HEK293 (cell line): ENCODE measurements at regions not wholly inside any gene's neighbourhood (a gene's known extent, or its start where the extent isn't known, plus 50 kb on each side); places are given as distances from the start of the nearest gene placed in this dataset.

ENCODE experiments used
- CTCF ChIA-PET: fragments of 350-600 bp; formaldehyde crosslinking; extraction: SDS; loops from one replicate; lab custom pipeline; 2021; ENCODE audit warnings: antibody characterized with exemption; lab: Yijun Ruan, JAX
- POLR2A ChIA-PET: fragments of 300-600 bp; formaldehyde crosslinking; extraction: SDS; loops from one replicate; lab custom pipeline; 2020; ENCODE audit warnings: antibody characterized with exemption, inconsistent platforms; lab: Yijun Ruan, JAX
- H3K27ac ChIP-seq: fragments of 200-500 bp; sonication (Bioruptor generic); 2 replicates; pipeline ENCODE4 v1.5.1; 2014; ENCODE audit warnings: low read depth, low read length, control low read depth, inconsistent platforms; ENCODE audit errors: extremely low read depth
- H3K36me3 ChIP-seq, 2 experiments: fragments of 200-500 bp in 1 of 2; sonication (Bioruptor generic) in 1 of 2; 1 replicate in 1 of 2; 2 replicates in 1 of 2; pipeline ENCODE4 v1.5.1; 2014 to 2017; ENCODE audit warnings: inconsistent platforms in 2 of 2, low read length in 2 of 2; ENCODE audit not compliant: control insufficient read depth in 2 of 2, insufficient read depth in 1 of 2
- H3K4me1 ChIP-seq: fragments of 200-500 bp; sonication (Bioruptor generic); 2 replicates; pipeline ENCODE4 v1.5.1; 2014; ENCODE audit warnings: mild to moderate bottlenecking, low read length, inconsistent platforms; ENCODE audit not compliant: control insufficient read depth, insufficient read depth
- H3K4me3 ChIP-seq: 2 replicates; pipeline ENCODE4 v1.5.1; 2011; ENCODE audit warnings: low read depth, mild to moderate bottlenecking, control low read depth, low read length, moderate library complexity
- H3K9me3 ChIP-seq: fragments of 200-500 bp; sonication (Bioruptor generic); 2 replicates; pipeline ENCODE4 v1.5.1; 2014; ENCODE audit warnings: low read depth, low read length, inconsistent platforms; ENCODE audit not compliant: control insufficient read depth, insufficient read depth
- HOXD13 ChIP-seq: sonication (generic); formaldehyde crosslinking; IDR thresholded peaks from 2 replicates; pipeline ENCODE4 v1.8.0; 2022; ENCODE audit warnings: missing genetic modification reagents, borderline replicate concordance
- KLF10 ChIP-seq: fragments of 450-650 bp; IDR thresholded peaks from 2 replicates; pipeline ENCODE4 v1.5.1; 2018; ENCODE audit warnings: missing biosample characterization, mild to moderate bottlenecking, missing genetic modification characterization
- MEIS1 ChIP-seq: sonication (generic); formaldehyde crosslinking; IDR thresholded peaks from 2 replicates; pipeline ENCODE4 v1.8.1; 2022; ENCODE audit warnings: missing genetic modification reagents, mild to moderate bottlenecking, borderline replicate concordance
- MZF1 ChIP-seq: fragments of 450-650 bp; formaldehyde crosslinking; IDR thresholded peaks from 2 replicates; pipeline ENCODE4 v1.5.1; 2017; ENCODE audit warnings: missing biosample characterization, missing genetic modification characterization, borderline replicate concordance
- PRDM1 ChIP-seq: fragments of 450-650 bp; formaldehyde crosslinking; IDR thresholded peaks from 2 replicates; pipeline ENCODE4; 2016; ENCODE audit warnings: missing biosample characterization, missing genetic modification characterization
- RBAK ChIP-seq: fragments of 450-650 bp; formaldehyde crosslinking; IDR thresholded peaks from 2 replicates; pipeline ENCODE4 v1.5.1; 2016; ENCODE audit warnings: missing biosample characterization, missing genetic modification characterization
- SP2 ChIP-seq: fragments of 450-650 bp; formaldehyde crosslinking; IDR thresholded peaks from 2 replicates; pipeline ENCODE4 v1.5.1; 2016; ENCODE audit warnings: missing biosample characterization, missing genetic modification characterization
- SP7 ChIP-seq: fragments of 450-650 bp; formaldehyde crosslinking; IDR thresholded peaks from 2 replicates; pipeline ENCODE4 v1.5.1; 2016; ENCODE audit warnings: missing biosample characterization, missing genetic modification characterization
- ZBTB44 ChIP-seq: fragments of 450-650 bp; IDR thresholded peaks from 2 replicates; pipeline ENCODE4 v1.5.1; 2018; ENCODE audit warnings: missing biosample characterization, mild to moderate bottlenecking, missing genetic modification characterization
- ZNF133 ChIP-seq: fragments of 450-650 bp; formaldehyde crosslinking; IDR thresholded peaks from 2 replicates; pipeline ENCODE4 v1.5.1; 2016; ENCODE audit warnings: missing biosample characterization, missing genetic modification characterization
- ZNF138 ChIP-seq: fragments of 450-650 bp; formaldehyde crosslinking; IDR thresholded peaks from 2 replicates; pipeline ENCODE4 v1.5.1; 2016; ENCODE audit warnings: missing biosample characterization, missing genetic modification characterization, borderline replicate concordance
- ZNF16 ChIP-seq: fragments of 450-650 bp; formaldehyde crosslinking; IDR thresholded peaks from 2 replicates; pipeline ENCODE4 v1.5.1; 2016; ENCODE audit warnings: low read depth, missing biosample characterization, missing genetic modification characterization
- ZNF174 ChIP-seq: fragments of 450-650 bp; formaldehyde crosslinking; IDR thresholded peaks from 2 replicates; pipeline ENCODE4 v1.5.0; 2017; ENCODE audit warnings: missing biosample characterization, mild to moderate bottlenecking, missing genetic modification characterization
- ZNF26 ChIP-seq: fragments of 450-650 bp; formaldehyde crosslinking; IDR thresholded peaks from 2 replicates; pipeline ENCODE4 v1.5.1; 2016; ENCODE audit warnings: missing biosample characterization, missing genetic modification characterization
- ZNF362 ChIP-seq: fragments of 450-650 bp; formaldehyde crosslinking; IDR thresholded peaks from 2 replicates; pipeline ENCODE4 v1.5.1; 2016; ENCODE audit warnings: missing biosample characterization, missing genetic modification characterization
- ZNF404 ChIP-seq: fragments of 450-650 bp; formaldehyde crosslinking; IDR thresholded peaks from 2 replicates; pipeline ENCODE4 v1.5.1; 2017; ENCODE audit warnings: missing biosample characterization, missing genetic modification characterization
- ZNF518A ChIP-seq: fragments of 450-650 bp; formaldehyde crosslinking; conservative IDR thresholded peaks from 2 replicates; pipeline ENCODE4 v1.5.1; 2016; ENCODE audit warnings: low read depth, missing biosample characterization, missing genetic modification characterization
- ZNF530 ChIP-seq: fragments of 450-650 bp; formaldehyde crosslinking; IDR thresholded peaks from 2 replicates; pipeline ENCODE4 v1.5.1; 2016; ENCODE audit warnings: low read depth, missing biosample characterization, missing genetic modification characterization
- ZNF549 ChIP-seq: fragments of 450-650 bp; IDR thresholded peaks from 2 replicates; pipeline ENCODE4 v1.5.1; 2018; ENCODE audit warnings: missing biosample characterization, missing genetic modification characterization, mild to moderate bottlenecking, inconsistent platforms, moderate library complexity
- ZNF610 ChIP-seq: fragments of 450-650 bp; formaldehyde crosslinking; IDR thresholded peaks from 2 replicates; pipeline ENCODE4 v1.5.1; 2016; ENCODE audit warnings: missing biosample characterization, missing genetic modification characterization, borderline replicate concordance
- ZNF658 ChIP-seq: fragments of 450-650 bp; formaldehyde crosslinking; IDR thresholded peaks from 2 replicates; pipeline ENCODE4; 2016; ENCODE audit warnings: missing biosample characterization, missing genetic modification characterization
- ZNF692 ChIP-seq: fragments of 450-650 bp; formaldehyde crosslinking; IDR thresholded peaks from 2 replicates; pipeline ENCODE4 v1.5.1; 2016; ENCODE audit warnings: missing biosample characterization, missing genetic modification characterization
- ZNF768 ChIP-seq: fragments of 450-650 bp; formaldehyde crosslinking; IDR thresholded peaks from 2 replicates; pipeline ENCODE4 v1.5.1; 2018; ENCODE audit warnings: missing biosample characterization, mild to moderate bottlenecking, missing genetic modification characterization
- ZNF791 ChIP-seq: fragments of 450-650 bp; formaldehyde crosslinking; IDR thresholded peaks from 2 replicates; pipeline ENCODE4 v1.5.1; 2016; ENCODE audit warnings: missing biosample characterization, missing genetic modification characterization
- ZNF837 ChIP-seq: fragments of 450-650 bp; formaldehyde crosslinking; IDR thresholded peaks from 2 replicates; pipeline ENCODE4 v1.5.1; 2016; ENCODE audit warnings: missing biosample characterization, missing genetic modification characterization
- ZSCAN18 ChIP-seq: fragments of 450-650 bp; formaldehyde crosslinking; IDR thresholded peaks from 2 replicates; pipeline ENCODE4 v1.5.1; 2016; ENCODE audit warnings: missing biosample characterization, missing genetic modification characterization

- no peak for TF ChIP-seq ZNF518A (tag by site-specific recombination)
- TF ChIP-seq ZNF362 (tag by site-specific recombination), result no peak
- TF ChIP-seq MEIS1 (CRISPR knock-in tag), result no peak
- TF ChIP-seq KLF10 (tag by site-specific recombination), result no peak
- TF ChIP-seq HOXD13, result no peak
- no peak for TF ChIP-seq ZNF16 (tag by site-specific recombination)
- no peak for TF ChIP-seq ZBTB44 (tag by site-specific recombination)
- no peak for TF ChIP-seq ZNF138 (tag by site-specific recombination)
- no peak for TF ChIP-seq SP2 (tag by site-specific recombination)
- TF ChIP-seq ZNF692 (tag by site-specific recombination), result no peak
- TF ChIP-seq ZSCAN18 (tag by site-specific recombination), result no peak
- TF ChIP-seq ZNF549 (tag by site-specific recombination), result no peak
- TF ChIP-seq ZNF610 (tag by site-specific recombination), result no peak
These were observed 277.7 kb downstream of the ANKRD7 start (continued) for GRCh38 chr7:118502235-118502634.

GRCh38 chr7:118511146-118511545, 286.6 kb downstream of the ANKRD7 start:
- CTCF ChIA-PET, result no interaction called here
- no peak overlapping the region for H3K27ac ChIP-seq
- POLR2A ChIA-PET, result no interaction called here
- H3K9me3 ChIP-seq, result no peaks in the 10 kb centered on the region
- H3K4me1 ChIP-seq, result no peaks in the 10 kb centered on the region
- H3K36me3 ChIP-seq, result no peaks in the 10 kb centered on the region
- no peak overlapping the region for H3K4me3 ChIP-seq
- no peak for TF ChIP-seq RBAK (tag by site-specific recombination)
- TF ChIP-seq ZNF768 (tag by site-specific recombination), result no peak
- TF ChIP-seq ZNF530 (tag by site-specific recombination), result no peak
- no peak for TF ChIP-seq ZNF658 (tag by site-specific recombination)
- TF ChIP-seq ZNF174 (tag by site-specific recombination), result no peak
- no peak for TF ChIP-seq MZF1 (tag by site-specific recombination)
- no peak for TF ChIP-seq ZNF791 (tag by site-specific recombination)
- no peak for TF ChIP-seq ZNF549 (tag by site-specific recombination)
- no peak for TF ChIP-seq ZNF837 (tag by site-specific recombination)
- TF ChIP-seq ZNF404, result no peak
- no peak for TF ChIP-seq ZNF26
- no peak for TF ChIP-seq ZNF133 (tag by site-specific recombination)
- no peak for TF ChIP-seq MEIS1 (CRISPR knock-in tag)
- TF ChIP-seq PRDM1 (tag by site-specific recombination), result no peak
- no peak for TF ChIP-seq SP7
